HG02970 (cell line): ENCODE measurements at regions not wholly inside any gene's neighbourhood (a gene's known extent, or its start where the extent isn't known, plus 50 kb on each side); places are given as distances from the start of the nearest gene placed in this dataset.
"Not testable (repeated sequence)": the region's sequence is repeated elsewhere in the genome, so short reads cannot be mapped to it uniquely, and the experiment has no call there.

ENCODE experiments used
- ATAC-seq: cut with Tn5 transposase; IDR thresholded peaks from one replicate; pipeline ENCODE4 v1.9.1; 2021; ENCODE audit warnings: mild to moderate bottlenecking, moderate library complexity, moderate number of reproducible peaks; ENCODE audit not compliant: unreplicated experiment, low FRiP score

DNA sequence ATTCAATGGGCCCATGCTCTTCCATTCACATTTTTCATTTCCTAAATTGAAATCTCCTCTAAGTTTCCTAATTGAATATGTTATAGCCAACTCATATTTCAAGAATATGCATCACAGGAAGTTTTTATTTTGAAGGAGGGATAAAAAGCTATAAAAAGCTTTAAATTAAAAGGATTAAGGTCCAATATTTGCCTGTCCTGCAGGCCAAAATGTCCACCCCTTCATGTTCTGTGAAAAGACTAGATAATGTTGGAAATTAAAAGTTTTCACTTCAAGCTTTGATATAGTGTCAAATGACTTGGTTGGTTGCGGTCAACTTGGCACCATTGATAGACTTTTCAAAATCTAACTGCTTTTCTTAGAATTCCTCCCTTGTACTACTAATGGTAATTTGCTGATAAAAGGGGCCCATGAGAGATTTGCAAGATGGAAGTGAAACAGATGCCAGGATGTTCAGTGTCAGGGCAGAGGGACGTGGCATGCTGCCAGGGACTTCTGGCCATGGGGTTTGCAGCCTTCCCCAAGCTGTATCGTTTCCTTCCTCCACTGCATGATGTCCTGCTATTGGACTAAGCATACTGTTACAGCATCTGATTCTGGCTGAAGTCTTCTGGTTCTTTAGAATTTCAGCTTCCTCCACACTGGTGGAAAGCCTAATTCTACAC lies 547.3 kb upstream of the MIR17HG start:
- ATAC-seq = no peak

DNA sequence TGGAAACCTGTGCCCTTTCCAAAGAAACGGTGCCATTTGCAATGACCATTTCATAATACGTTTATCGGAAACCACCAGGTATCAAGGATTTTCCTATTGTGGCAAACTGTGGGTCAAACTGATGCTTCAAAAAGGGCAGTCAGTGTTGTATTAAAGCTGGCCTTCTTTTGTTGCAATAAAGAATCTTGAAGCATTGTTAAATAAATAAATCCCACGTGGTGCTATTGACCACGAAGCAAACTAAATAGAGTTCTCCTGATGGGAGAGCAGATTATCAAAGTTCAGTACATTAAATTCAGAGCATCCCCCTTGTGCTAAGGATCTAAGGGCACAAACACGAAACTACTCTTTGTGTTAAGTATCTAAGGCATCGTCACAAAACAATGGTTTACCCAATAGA lies 545.9 kb upstream of the MIR17HG start:
- ATAC-seq = no peak

DNA sequence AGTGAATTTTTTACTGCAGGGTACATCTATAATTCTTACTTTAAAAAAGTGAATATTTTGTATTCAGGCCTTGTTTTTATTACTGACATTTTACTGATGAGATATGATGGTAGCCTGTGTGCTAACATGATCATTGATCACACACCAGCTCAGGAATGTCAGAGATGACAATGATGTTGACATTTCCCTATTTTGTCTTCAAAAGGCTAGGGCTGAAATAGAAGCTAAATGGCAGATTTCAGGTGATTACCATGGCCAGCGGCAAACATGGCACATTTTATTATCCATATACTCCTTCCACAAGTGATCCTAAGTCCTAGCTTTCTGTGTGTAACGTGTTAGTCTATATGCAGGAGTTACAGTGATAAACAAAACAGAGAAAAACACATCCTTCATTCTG lies 544.3 kb upstream of the MIR17HG start:
- ATAC-seq = no peak

DNA sequence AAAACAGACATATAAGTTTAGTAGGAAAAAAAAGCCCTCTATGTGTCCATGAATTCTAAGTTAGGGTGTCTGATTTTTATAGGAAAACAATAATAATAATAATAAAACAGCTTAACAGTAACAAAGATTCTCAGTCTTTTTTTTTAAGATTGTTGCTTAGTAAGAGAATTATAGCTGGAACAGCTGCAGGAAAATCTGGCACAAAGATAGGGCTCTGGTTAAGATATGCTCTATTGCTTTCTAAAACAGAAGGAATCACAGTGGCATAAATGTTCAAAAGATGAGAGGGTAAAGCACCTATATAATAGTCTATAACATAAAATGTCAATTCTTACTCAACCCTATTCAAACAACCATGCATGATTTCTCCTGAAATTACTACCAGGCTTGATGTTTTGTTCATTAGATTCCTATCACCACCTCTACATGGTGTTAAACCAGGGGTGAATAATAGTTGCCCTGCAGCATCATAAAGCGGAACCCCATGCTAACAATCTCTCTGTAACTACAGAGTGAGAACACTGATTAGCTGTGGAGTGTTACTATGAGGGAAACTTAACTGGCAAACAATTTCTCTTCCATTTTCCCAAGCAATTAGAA lies 541.4 kb upstream of the MIR17HG start:
- no peak for ATAC-seq

DNA sequence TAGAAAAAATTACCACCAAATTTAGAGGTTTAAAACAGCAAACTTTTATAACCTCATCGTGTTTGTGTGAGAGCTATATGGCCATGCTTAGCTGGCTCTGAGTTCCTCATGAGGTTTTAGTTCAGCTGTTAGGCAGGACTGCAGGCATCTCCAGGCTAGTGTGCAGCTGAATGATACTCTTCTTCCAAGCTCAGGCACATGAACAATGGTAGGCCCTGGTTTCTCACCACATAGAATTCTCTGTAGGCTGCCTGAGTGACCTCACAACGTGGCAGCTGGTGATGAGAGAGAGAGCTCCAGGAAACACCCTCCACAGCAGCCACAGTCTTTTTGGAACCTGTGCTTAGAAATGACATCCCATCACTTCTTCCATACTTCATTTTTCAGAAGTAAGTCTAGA lies 540.6 kb upstream of the MIR17HG start:
- no peak for ATAC-seq

DNA sequence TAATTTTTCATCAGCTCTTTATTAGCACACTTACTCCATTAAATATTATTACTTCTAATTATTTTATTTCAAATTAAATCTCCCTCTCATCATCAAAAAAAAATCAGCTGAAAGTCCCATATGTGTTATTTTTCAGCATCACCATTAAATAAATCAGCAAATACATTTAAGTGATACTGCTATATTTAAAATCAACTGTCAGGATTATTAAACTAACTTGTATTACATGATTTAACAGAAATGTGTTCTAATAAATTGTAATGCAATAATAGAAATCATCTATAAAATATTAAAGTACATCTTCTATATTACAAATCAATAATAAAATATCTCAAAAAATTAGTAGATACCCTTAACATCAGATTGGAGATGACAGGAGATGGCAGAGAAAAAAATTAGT lies 538.6 kb upstream of the MIR17HG start:
- no peak for ATAC-seq

DNA sequence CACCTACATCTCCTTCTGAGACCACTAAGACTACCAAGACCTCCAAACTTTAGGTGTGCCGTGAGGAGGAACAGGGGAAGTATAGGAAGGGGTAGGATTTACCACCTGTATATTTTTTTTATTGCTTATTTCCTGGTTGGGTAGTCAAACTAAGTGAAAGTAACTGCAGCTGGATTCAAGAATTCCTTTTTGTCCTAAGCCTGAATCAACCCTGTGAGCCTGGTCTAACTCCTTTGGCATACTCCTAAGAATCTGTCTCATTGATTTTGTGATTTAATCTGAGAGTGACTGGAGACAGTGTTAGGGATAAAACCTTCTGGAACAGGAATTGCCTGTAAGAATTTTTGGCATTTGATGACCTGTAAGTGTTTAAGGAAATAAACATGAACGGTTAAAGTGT lies 523.5 kb upstream of the MIR17HG start:
- no peak for ATAC-seq

DNA sequence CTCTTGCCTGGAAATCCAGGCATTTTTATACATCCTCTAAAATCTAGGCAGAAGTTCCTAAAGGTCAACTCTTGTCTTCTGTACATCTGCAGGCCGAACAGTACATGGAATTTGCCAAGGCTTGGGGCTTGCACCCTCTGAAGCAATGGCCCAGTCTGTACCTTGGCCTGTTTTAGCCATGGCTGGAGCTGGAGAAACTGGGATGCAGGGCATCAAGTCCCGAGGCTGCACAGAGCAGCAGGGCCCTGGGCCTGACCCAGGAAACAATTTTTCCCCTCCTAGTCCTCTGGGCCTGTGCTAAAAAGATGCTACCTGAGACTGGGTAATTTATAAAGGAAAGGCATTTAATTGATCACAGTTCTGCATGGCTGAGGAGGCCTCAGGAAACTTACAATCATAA lies 520.8 kb upstream of the MIR17HG start:
- no peak for ATAC-seq

DNA sequence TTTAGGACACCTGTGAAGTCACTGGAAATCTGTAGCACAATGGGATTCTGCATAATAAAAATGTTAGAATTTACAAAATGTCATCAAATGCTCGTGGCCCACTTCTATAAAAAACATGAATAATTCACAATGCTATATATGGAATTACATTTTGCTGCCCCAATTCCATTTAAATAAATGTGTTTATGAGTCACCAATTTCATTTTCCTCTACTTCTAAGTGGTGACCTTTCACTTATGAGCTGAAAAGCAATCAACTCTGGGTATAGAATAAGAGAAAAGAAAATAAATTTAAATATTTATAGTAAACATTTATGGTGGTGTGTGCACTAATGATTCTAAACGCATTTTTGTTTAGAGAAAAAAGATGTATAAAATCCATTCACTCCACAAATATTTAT lies 516.7 kb upstream of the MIR17HG start:
- no peak for ATAC-seq

DNA sequence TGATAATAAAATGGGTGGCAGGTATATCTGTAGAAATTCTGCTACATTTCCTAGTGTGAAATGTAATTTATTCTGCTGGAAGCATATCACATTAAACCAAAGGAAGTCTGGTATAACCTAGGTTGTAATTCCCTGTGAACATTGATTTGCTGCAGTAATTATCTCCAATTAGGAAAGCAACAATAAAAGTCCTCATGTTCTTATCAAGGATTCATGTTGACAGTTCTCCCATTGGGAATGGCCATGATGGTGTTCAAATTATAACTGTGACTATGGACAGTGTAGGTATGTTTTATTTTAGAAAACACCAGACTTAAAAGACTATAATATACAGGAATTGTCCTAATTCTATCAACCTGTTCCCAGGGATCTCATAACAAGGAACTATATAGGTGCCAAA lies 513.5 kb upstream of the MIR17HG start:
- ATAC-seq = no peak

DNA sequence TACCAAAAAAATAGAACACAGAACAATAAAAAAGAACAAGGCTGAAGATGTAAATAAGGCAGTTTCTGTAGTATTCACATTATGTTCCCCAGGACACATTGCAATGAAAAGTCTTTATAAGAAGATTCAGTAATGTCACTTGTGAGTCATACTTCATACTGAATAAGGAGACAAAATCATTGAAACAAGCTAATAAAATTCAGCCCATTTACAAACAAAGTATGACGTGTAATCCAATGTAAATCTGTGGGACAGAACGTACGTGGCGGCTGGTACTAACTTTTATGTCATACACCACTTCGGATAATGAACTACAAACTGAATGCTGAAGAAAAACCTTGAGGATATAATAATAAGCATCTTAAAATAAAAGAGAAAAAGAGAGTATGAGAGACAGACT lies 512.8 kb upstream of the MIR17HG start:
- no peak for ATAC-seq

DNA sequence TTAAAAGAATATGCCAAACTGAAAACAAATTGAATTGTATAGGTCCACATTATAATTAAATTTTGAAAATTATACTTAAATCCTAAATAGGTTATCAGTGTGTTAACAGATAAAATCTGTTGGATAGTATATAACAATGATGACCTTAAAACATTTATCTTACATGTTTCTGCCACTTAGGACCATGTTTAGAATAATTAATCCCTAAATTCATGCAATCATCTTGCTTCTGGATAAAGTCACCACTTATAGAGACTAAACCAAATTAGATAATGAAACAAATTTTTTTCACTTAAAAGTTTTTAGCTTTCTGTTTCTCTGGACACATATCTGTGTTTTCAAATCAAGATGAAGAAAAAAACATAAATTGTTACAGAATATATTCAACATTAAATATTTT lies 511.7 kb upstream of the MIR17HG start:
- no peak for ATAC-seq

DNA sequence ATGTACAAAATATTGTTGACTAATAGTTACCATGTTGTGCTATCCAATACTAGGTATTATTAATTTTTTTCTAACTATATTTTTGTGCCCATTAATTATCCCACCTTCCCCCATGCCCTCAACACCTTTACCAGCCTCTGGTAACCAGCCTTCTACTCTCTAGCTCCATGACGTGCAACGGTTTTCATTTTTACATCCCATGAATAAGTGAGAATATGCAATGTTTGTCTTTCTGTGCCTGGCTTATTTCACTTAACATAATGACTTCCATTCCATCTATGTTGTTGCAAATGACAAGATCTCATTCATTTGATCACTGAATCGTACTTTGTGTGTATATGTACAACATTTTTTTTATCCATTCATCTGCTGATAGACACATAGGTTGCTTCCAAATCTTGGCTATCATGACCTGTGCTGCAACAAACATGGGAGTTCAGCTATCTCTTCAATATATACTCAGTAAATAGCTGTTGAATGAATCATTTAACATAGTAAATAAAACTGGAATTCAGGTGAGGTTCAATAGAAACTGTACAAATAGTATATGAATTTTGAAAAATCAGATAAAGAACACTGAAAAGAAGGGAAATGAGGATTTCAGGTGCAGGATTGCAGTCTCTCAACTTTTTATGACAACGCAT lies 509.0 kb upstream of the MIR17HG start:
- ATAC-seq = no peak

DNA sequence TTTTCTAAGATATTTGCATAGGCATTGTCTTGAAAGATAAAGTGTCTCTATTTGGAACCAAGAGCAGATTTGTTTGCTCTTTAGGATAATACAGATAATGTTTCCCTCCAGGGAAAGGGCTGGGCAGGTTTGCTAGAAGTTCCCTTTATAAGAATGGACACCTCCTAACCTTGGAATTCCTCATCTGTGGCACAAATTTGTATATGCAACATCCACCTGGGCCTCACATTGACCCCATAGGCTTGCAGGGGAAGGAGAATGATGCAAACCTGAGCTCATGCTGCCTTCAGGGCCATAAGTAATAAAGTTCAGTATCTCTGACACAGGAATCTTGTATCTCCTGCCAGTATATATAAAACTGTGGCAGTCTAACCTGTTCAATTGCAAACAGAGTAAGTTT lies 508.4 kb upstream of the MIR17HG start:
- ATAC-seq = no peak

DNA sequence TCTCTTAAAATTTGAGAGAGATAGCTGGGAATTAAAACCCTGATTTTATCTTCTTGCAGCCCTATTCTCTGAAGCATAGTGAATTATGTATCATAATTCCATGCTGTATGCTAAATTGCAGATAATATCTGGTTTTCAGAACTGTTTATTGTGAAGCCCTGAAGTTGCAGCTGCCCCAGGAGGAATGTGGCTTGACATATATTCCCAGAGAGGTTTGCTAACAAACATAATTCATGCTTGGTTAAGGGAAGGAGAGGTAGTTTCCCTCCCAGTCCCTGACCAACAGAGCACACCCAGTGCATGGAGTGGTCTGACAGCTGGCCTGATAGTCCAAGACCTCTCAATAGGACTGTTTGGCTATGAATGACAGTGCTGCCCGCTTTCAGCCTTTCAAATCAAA lies 500.6 kb upstream of the MIR17HG start:
- ATAC-seq = no peak

DNA sequence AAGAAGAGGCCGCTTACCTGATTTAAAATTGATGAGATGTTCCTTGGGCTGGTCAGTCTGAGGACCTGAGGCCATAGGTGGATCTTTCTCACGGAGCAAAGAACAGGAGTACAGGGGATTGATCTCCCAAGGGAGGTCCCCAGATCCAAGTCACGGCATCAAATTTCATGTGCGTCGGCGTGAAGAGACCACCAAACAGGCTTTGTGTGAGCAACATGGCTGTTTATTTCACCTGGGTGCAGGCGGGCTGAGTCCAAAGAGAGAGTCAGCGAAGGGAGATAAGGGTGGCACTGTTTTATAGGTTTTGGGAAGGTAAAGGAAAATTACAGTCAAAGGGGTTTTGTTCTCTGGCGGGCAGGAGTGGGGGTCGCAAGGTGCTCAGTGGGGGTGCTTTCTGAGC lies 493.8 kb upstream of the MIR17HG start:
- not testable (repeated sequence) for ATAC-seq

DNA sequence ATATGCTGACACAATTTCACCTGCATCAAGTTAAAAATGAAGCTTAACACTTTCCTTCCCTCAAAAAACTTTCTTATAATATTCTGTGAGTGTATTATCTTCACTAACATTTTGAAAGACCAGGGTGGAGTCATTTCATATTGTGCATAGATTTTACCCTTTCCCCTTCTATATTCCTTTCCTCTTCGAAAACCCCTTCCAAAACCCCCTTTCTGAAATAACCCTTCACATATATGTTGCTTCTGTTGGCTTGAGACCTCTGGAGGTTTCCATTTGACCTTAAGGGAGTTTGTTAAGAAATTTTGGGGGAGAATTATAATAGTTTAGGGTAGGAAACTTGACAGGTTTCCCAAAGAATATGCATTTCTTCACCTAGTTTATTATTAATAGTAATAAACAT lies 489.6 kb upstream of the MIR17HG start:
- no peak for ATAC-seq

DNA sequence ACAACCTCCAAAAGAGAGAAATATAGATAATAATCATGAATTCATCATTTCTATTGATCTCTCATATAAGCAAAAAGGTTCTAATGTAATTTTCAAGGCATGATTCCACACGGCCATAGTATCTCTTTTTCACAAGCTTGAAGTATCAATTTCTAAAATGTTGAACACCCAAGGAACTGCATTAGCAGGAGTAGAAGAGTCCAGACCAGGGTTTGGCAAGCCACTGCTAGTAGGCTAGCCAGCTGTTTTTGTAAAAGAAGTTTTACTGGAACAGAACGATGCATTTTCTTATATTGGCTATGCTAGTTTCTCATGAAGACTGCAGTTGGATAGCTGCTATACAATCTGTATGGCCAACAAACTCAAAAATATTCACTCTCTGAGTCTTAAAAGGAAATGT lies 481.5 kb upstream of the MIR17HG start:
- no peak for ATAC-seq

DNA sequence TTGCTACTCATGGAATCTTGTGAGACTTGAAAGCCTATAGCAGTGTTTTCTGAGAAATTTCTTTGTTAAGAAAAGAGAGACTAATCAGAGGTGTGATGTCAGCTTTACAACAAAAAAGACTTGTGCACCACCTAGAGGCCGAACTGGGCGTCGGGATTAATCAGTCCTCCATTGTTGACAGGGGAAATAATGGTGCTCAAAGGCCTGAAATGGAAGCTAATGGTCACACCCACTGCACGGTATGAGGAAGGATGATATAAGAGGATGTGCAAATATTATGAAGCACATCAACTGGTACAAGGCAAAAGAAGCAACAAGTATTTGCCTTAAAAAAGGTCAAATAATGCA lies 480.2 kb upstream of the MIR17HG start:
- ATAC-seq = peak; percentile 87

DNA sequence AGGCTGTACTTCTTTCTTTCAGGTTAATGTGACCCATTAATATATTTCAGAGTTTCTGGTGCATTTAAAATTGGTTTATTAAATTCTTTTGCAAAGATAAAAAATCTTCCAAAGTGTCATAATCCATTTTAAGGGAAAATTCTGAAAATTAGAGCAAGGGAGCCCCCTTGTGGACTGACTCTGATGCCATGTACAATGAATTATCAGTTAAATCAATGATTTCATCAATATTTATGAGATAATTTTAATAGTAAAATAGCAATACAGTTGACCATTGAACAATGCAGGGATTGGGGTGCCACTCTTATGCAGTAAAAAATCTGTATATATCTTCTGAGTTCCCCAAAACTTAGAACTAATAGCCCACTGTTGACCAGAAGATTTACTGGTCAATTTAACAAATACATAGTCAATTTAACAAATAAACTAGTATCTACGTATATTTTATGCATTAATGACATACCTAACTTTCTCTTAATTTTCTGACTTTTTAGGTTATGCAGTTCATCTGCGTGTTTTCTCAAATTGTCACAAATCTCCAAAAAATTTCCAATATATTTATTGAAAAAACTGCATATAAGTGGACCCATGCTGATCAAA lies 479.1 kb upstream of the MIR17HG start:
- ATAC-seq = no peak

DNA sequence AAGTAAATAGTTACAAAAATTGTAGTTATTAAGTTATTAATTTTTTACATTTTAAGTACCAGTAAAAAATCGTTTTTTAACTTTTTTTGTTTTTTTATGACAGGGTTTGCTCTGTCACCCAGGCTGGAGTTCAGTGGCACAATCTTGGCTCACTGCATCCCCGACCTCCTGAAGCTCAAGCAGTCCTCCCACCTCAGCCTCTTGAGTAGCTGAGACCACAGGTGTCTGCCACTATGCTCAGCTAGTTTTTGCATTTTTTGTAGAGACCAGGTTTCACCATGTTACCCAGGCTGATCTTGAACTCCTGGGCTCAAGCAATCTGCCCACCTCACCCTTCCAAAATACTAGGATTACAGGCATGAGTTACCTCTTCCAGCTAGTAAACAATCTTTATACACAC lies 477.9 kb upstream of the MIR17HG start:
- ATAC-seq = no peak

DNA sequence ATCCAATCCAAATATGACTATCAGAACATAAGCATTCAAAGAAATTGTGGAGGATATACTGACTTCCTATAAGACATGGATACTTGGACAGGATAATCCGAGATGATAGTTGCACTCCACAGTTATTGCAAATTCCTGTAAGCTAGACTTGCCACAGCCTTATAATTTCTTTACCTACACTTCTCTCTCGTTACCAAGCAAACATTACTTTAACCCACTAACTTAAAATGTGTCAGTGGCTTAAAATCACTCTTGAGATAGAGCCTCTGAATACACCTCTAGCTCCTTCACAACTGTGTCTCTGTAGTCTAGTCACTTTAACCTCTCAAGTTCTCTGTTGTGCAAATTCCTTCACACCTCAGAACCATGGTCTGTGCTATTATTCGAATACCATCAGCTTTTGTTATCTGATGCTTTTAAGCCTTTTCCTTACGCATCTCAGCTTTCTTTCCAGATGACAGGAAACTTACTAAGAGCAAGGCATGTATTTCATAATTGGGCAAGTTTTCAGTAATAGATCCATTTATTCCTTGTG lies 474.9 kb upstream of the MIR17HG start:
- ATAC-seq = no peak
